H1 (cell line): ENCODE measurements at regions not wholly inside any gene's neighbourhood (a gene's known extent, or its start where the extent isn't known, plus 50 kb on each side); places are given as distances from the start of the nearest gene placed in this dataset.

Experiments used
- CTCF ChIA-PET: fragments of 300-600 bp; sonication (Branson Sonifier 250); formaldehyde crosslinking; loops from one replicate; lab custom pipeline; 2021; ENCODE audit not compliant: partially characterized antibody; lab: Charles Lee
- POLR2A ChIA-PET: fragments of 300-600 bp; sonication (Branson Sonifier 250); formaldehyde crosslinking; loops from one replicate; lab custom pipeline; 2021; ENCODE audit warnings: inconsistent platforms; ENCODE audit not compliant: partially characterized antibody; lab: Charles Lee
- DNase-seq, 2 experiments: peaks; one replicate each; pipeline versions ENCODE4 v3.0.0 to v3.0.0-alpha.2; 2010 to 2022; ENCODE audit warnings: low spot score in 2 of 2, low read depth in 1 of 2, mixed read lengths in 1 of 2
- FAIRE-seq: peaks from 2 replicates; lab custom pipeline; 2011; peaks lifted over from hg19 to GRCh38; lab: Jason Lieb, UNC
- H2AFZ ChIP-seq: 2 replicates; pipeline ENCODE4 v1.8.1; 2012; ENCODE audit warnings: low read length, inconsistent platforms
- H2AK5ac ChIP-seq: 2 replicates; pipeline ENCODE4 v1.6.1; 2013; ENCODE audit warnings: low read depth, low read length
- H2BK120ac ChIP-seq: replicated peaks from 2 replicates; pipeline ENCODE3; 2013; ENCODE audit warnings: low read depth, low read length, inconsistent platforms
- H2BK12ac ChIP-seq: 2 replicates; pipeline ENCODE4 v1.6.1; 2013; ENCODE audit warnings: low read depth, low read length
- H2BK15ac ChIP-seq: 2 replicates; pipeline ENCODE4 v1.6.1; 2013; ENCODE audit warnings: low read length
- H2BK20ac ChIP-seq: 2 replicates; pipeline ENCODE4 v1.6.1; 2013; ENCODE audit warnings: low read length
- H2BK5ac ChIP-seq: 2 replicates; pipeline ENCODE4 v1.6.1; 2013; ENCODE audit warnings: low read depth, low read length
- H3K14ac ChIP-seq: 2 replicates; pipeline ENCODE4 v1.6.1; 2013; ENCODE audit warnings: inconsistent platforms; ENCODE audit not compliant: insufficient read length
- H3K18ac ChIP-seq: 2 replicates; pipeline ENCODE4 v1.6.1; 2013; ENCODE audit warnings: low read length; ENCODE audit errors: extremely low read depth
- H3K23ac ChIP-seq: 2 replicates; pipeline ENCODE4 v1.6.1; 2013; ENCODE audit warnings: inconsistent platforms; ENCODE audit not compliant: insufficient read length
- H3K23me2 ChIP-seq: 2 replicates; pipeline ENCODE4 v1.6.1; 2013; ENCODE audit warnings: low read depth, low read length
- H3K27ac ChIP-seq: 2 replicates; pipeline ENCODE4 v1.6.1; 2011; ENCODE audit warnings: low read depth, low read length, inconsistent platforms
- H3K27me3 ChIP-seq, 4 experiments: replicated peaks in 1 of 4; 1 replicate in 1 of 4; 2 replicates in 3 of 4; pipeline versions ENCODE4 v1.6.1 to v1.8.1; 2011 to 2013; ENCODE audit warnings: low read length in 3 of 4, mild to moderate bottlenecking in 3 of 4, inconsistent platforms in 2 of 4, mixed read lengths in 2 of 4, moderate library complexity in 1 of 4; ENCODE audit not compliant: control insufficient read depth in 3 of 4, insufficient read depth in 3 of 4; ENCODE audit errors: extremely low read depth in 1 of 4
- H3K36me3 ChIP-seq, 4 experiments: 2 replicates each; pipeline versions ENCODE4 v1.6.1 to v1.8.1; 2011 to 2013; ENCODE audit warnings: mild to moderate bottlenecking in 4 of 4, low read length in 3 of 4, moderate library complexity in 2 of 4, control low read depth in 1 of 4, inconsistent platforms in 1 of 4; ENCODE audit not compliant: insufficient read depth in 4 of 4, control insufficient read depth in 2 of 4
- H3K4ac ChIP-seq: replicated peaks from 2 replicates; pipeline ENCODE3; 2013; ENCODE audit warnings: low read length, low read depth, mixed read lengths, inconsistent platforms; ENCODE audit not compliant: insufficient read length
- H3K4me1 ChIP-seq, 4 experiments: replicated peaks in 1 of 4; 1 replicate in 1 of 4; 2 replicates in 3 of 4; pipeline versions ENCODE4 v1.6.1 to v1.8.1; 2011 to 2013; ENCODE audit warnings: low read length in 3 of 4, inconsistent platforms in 2 of 4, mixed read lengths in 1 of 4; ENCODE audit not compliant: insufficient read depth in 4 of 4, control insufficient read depth in 3 of 4
- H3K4me2 ChIP-seq, 2 experiments: 2 replicates each; pipeline versions ENCODE4 v1.6.1 to v1.8.1; 2011 to 2013; ENCODE audit warnings: low read depth in 2 of 2, low read length in 2 of 2, control low read depth in 1 of 2, inconsistent platforms in 1 of 2, mild to moderate bottlenecking in 1 of 2; ENCODE audit not compliant: insufficient read depth in 1 of 2
- H3K4me3 ChIP-seq, 4 experiments: fragments of 200-600, 300-600 bp in 1 of 4; sonication (generic), shearing (Covaris generic), sonication (Bioruptor Twin) in 1 of 4; 2 replicates each; pipeline versions ENCODE4 v1.5.1 to v1.8.1; 2011 to 2016; ENCODE audit warnings: low read length in 4 of 4, low read depth in 3 of 4, control low read depth in 2 of 4, inconsistent platforms in 2 of 4, mild to moderate bottlenecking in 2 of 4, mixed read lengths in 1 of 4, moderate library complexity in 1 of 4; ENCODE audit not compliant: insufficient read depth in 2 of 4; ENCODE audit errors: extremely low read depth in 1 of 4
- H3K56ac ChIP-seq: replicated peaks from 2 replicates; pipeline ENCODE3; 2013; ENCODE audit warnings: low read depth, mild to moderate bottlenecking, mixed read lengths, low read length, inconsistent platforms; ENCODE audit not compliant: insufficient read length
- H3K79me1 ChIP-seq: 2 replicates; pipeline ENCODE4 v1.6.1; 2013; ENCODE audit warnings: low read depth, low read length, control low read depth
- H3K79me2 ChIP-seq, 2 experiments: 2 replicates each; pipeline versions ENCODE4 v1.6.1 to v1.8.1; 2012 to 2013; ENCODE audit warnings: low read length in 2 of 2, mild to moderate bottlenecking in 2 of 2, inconsistent platforms in 1 of 2; ENCODE audit not compliant: insufficient read depth in 2 of 2, control insufficient read depth in 1 of 2
- H3K9ac ChIP-seq, 4 experiments: replicated peaks in 1 of 4; 1 replicate in 1 of 4; 2 replicates in 3 of 4; pipeline versions ENCODE4 v1.6.1 to v1.8.1; 2011 to 2013; ENCODE audit warnings: low read depth in 3 of 4, low read length in 3 of 4, control low read depth in 2 of 4, mild to moderate bottlenecking in 2 of 4, moderate library complexity in 2 of 4, inconsistent platforms in 1 of 4; ENCODE audit errors: extremely low read depth in 1 of 4
- H3K9me3 ChIP-seq, 2 experiments: 2 replicates each; pipeline versions ENCODE4 v1.6.1 to v1.8.1; 2012 to 2013; ENCODE audit warnings: mild to moderate bottlenecking in 2 of 2, moderate library complexity in 2 of 2, control low read depth in 1 of 2, inconsistent platforms in 1 of 2, low read depth in 1 of 2, low read length in 1 of 2, mixed read lengths in 1 of 2; ENCODE audit not compliant: insufficient read depth in 2 of 2
- H4K20me1 ChIP-seq, 2 experiments: replicated peaks in 1 of 2; 2 replicates each; pipeline versions ENCODE3 to v1.8.1; 2011 to 2013; ENCODE audit warnings: inconsistent platforms in 2 of 2, low read length in 2 of 2, mild to moderate bottlenecking in 1 of 2; ENCODE audit not compliant: insufficient read depth in 2 of 2, control insufficient read depth in 1 of 2
- H4K5ac ChIP-seq: 2 replicates; pipeline ENCODE4 v1.6.1; 2013; ENCODE audit warnings: low read length, low read depth, mixed read lengths, inconsistent platforms; ENCODE audit not compliant: insufficient read length
- H4K8ac ChIP-seq: 2 replicates; pipeline ENCODE4 v1.8.0; 2013; ENCODE audit warnings: mild to moderate bottlenecking, moderate library complexity, low read length, inconsistent platforms; ENCODE audit not compliant: insufficient read depth; ENCODE audit errors: extremely low read depth
- H4K91ac ChIP-seq: replicated peaks from 2 replicates; pipeline ENCODE3; 2013; ENCODE audit warnings: low read length, mixed read lengths, inconsistent platforms; ENCODE audit not compliant: insufficient read length
- FOSL1 ChIP-seq: IDR thresholded peaks from 2 replicates; pipeline ENCODE4 v1.6.1; 2011; ENCODE audit warnings: mild to moderate bottlenecking, low read depth, low read length, moderate library complexity; ENCODE audit not compliant: insufficient read depth
- JUN ChIP-seq: IDR thresholded peaks from 2 replicates; pipeline ENCODE4 v1.6.1; 2011; ENCODE audit warnings: low read depth, mild to moderate bottlenecking, improper control_type of control experiment, low read length
- NRF1 ChIP-seq: IDR thresholded peaks from 2 replicates; pipeline ENCODE4 v1.6.1; 2011; ENCODE audit warnings: mild to moderate bottlenecking, low read depth, low read length, improper control_type of control experiment
- RNF2 ChIP-seq: fragments of 200-900, 300-1000 bp; sonication (generic); IDR thresholded peaks from 2 replicates; pipeline ENCODE4 v1.7.1; 2016; ENCODE audit warnings: borderline replicate concordance, low read depth, mild to moderate bottlenecking, antibody characterized with exemption, low read length; ENCODE audit not compliant: poor library complexity, severe bottlenecking; ENCODE audit errors: missing control alignments
- SUZ12 ChIP-seq: fragments of 200-600 bp; sonication (generic); IDR thresholded peaks from 2 replicates; pipeline ENCODE4 v1.6.1; 2012; ENCODE audit warnings: mild to moderate bottlenecking, inconsistent platforms, low read length, moderate library complexity, mixed read lengths
- WGBS, 2 experiments: shearing (Covaris generic) in 1 of 2; methylation state at CpG; one replicate each; pipeline versions ENCODE4 v1.1.6 to v1.1.7; 2013 to 2015; ENCODE audit warnings: low lambda C conversion rate in 2 of 2, mixed read lengths in 2 of 2, inconsistent platforms in 1 of 2, low coverage in 1 of 2, missing lambda C conversion rate in 1 of 2; ENCODE audit not compliant: insufficient replicate concordance in 2 of 2, insufficient coverage in 1 of 2, insufficient read length in 1 of 2; ENCODE audit errors: extremely low coverage in 1 of 2, missing lambda C conversion rate in 1 of 2; 5-methylcytosine and 5-hydroxymethylcytosine counted together
- TF ChIP-seq, protein P1 (sequence below), 3 experiments: IDR thresholded peaks; 1 replicate in 2 of 3; 2 replicates in 1 of 3; pipeline versions ENCODE4 v1.5.1 to v1.6.1; 2011; ENCODE audit warnings: low read length in 3 of 3, mild to moderate bottlenecking in 3 of 3, inconsistent platforms in 2 of 3, low read depth in 1 of 3, moderate library complexity in 1 of 3; ENCODE audit not compliant: insufficient read depth in 1 of 3; ENCODE audit errors: control extremely low read depth in 1 of 3

DNA sequence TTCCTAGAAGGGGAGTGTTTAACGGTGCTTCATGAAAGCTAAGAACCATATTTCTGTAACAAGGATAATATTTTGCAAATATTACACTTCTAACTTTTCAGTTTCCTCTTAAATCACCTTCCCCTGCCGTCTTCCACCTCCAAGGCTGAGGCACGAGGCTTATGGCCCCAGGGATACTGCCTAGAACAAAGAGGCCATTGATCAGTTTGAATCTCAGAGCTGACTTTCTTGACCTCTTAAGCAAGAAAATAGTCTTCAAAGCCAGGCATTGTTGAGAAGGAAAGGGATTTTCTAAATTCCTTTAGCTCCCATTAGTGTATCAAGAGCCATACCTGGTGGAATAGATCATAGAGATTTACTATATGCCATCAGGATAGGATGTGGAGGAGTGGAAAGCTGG, 566.2 kb downstream of the BNC2 start:
- H2AFZ ChIP-seq: no peak overlapping the region
- POLR2A ChIA-PET: no interaction called here
- no peak overlapping the region for H4K8ac ChIP-seq

More for the DNA sequence above, 566.2 kb downstream of the BNC2 start:
- Histone ChIP-seq H3K79me2 (no peaks in the 10 kb centered on the region), H3K79me1 (no peaks in the 10 kb centered on the region), H2BK5ac (no peak overlapping the region), H3K4me1 (peaks cover 0 to 4% (median under 1%) of the 10 kb centered on the region in 4 experiments; a peak in 2 of 7 replicates), H4K5ac (no peak overlapping the region), H2BK12ac (no peak overlapping the region), H3K23ac (no peak overlapping the region), H4K20me1 (no peaks in the 10 kb centered on the region), H3K9ac (no peak overlapping the region), H3K9me3 (no peaks in the 10 kb centered on the region), H3K27ac (no peak overlapping the region), H3K36me3 (no peaks in the 10 kb centered on the region), H3K4ac (no peak overlapping the region), H3K23me2 (no peaks in the 10 kb centered on the region), H3K14ac (no peak overlapping the region), H2BK15ac (no peak overlapping the region), H3K56ac (no peak overlapping the region), H4K91ac (no peak overlapping the region), H2BK20ac (no peak overlapping the region), H2AK5ac (no peak overlapping the region), H3K4me2 (no peak overlapping the region), H3K18ac (no peak overlapping the region), H3K4me3 (no peak overlapping the region), H2BK120ac (no peak overlapping the region), H3K27me3 (no peaks in the 10 kb centered on the region)
- CTCF ChIA-PET: interaction anchor here (0.6 kb wide), 1 partner anchor 697 kb away, joined by 3 read pairs; no protein-coding TSS in a partner anchor
- TF ChIP-seq FOSL1 (no peak), SUZ12 (no peak), NRF1 (no peak), JUN (no peak), RNF2 (no peak)
- TF ChIP-seq, protein P1, sequence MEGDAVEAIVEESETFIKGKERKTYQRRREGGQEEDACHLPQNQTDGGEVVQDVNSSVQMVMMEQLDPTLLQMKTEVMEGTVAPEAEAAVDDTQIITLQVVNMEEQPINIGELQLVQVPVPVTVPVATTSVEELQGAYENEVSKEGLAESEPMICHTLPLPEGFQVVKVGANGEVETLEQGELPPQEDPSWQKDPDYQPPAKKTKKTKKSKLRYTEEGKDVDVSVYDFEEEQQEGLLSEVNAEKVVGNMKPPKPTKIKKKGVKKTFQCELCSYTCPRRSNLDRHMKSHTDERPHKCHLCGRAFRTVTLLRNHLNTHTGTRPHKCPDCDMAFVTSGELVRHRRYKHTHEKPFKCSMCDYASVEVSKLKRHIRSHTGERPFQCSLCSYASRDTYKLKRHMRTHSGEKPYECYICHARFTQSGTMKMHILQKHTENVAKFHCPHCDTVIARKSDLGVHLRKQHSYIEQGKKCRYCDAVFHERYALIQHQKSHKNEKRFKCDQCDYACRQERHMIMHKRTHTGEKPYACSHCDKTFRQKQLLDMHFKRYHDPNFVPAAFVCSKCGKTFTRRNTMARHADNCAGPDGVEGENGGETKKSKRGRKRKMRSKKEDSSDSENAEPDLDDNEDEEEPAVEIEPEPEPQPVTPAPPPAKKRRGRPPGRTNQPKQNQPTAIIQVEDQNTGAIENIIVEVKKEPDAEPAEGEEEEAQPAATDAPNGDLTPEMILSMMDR (IDR thresholded peaks at IDR 0.05; ENCODE audit: control extremely low read depth in 1 of 3, insufficient read depth in 1 of 3, low read depth in 1 of 3, low read length in 3 of 3): no peak
- no peak for DNase-seq
- WGBS, 2 experiments: 89% methylated on average over 3 of the region's 3 CpGs; no CpG with 5 or more reads in 1 of the 2 experiments
- no peak for FAIRE-seq
